ENCODE measurements at regions not wholly inside any gene's neighbourhood (a gene's known extent, or its start where the extent isn't known, plus 50 kb on each side); places are given as distances from the start of the nearest gene placed in this dataset.
"Not testable (repeated sequence)": the region's sequence is repeated elsewhere in the genome, so short reads cannot be mapped to it uniquely, and the experiment has no call there.

DNA sequence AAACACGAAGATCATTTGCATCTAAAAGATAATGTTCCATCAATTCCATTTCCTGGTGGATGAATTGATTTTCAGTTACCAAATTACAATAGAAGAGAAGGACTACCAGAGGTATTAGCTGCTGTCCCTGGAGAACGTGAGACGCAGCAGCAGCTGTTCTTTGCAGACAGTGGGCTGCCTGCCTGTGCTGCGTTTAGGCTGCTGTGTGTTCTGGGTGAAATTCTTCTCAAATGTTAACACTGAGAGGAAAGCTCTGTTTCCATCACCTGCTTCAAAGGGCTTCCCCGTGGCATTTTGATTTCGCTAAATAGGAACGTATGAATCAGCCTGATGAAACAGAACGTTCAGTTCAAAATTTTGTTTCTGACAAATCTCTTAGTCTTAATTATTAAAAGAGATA is 362.2 kb downstream of the C6orf118 start:
- no peaks in the 10 kb centered on the region for H3K9me3 ChIP-seq (ENCODE audit: low read depth)
- in situ Hi-C loops (cut with MboI): no loop called here
- no peak overlapping the region for H3K4me2 ChIP-seq (ENCODE audit: unreplicated experiment)
- H3K36me3 ChIP-seq (ENCODE audit: low read depth): no peaks in the 10 kb centered on the region
- no peak for TF ChIP-seq EZH2 (IDR thresholded peaks at IDR 0.05; ENCODE audit: insufficient read depth, poor library complexity, severe bottlenecking)
- peak overlapping the region; percentile 12; the same call in 1 of the 2 replicates for H2AFZ ChIP-seq
- H3K9me2 ChIP-seq (ENCODE audit: insufficient read depth): no peaks in the 10 kb centered on the region
- no peak overlapping the region for H3K27ac ChIP-seq
- H4K20me1 ChIP-seq (ENCODE audit: insufficient read depth): no peaks in the 10 kb centered on the region
- H3F3A ChIP-seq (ENCODE audit: insufficient read depth): no peaks in the 10 kb centered on the region
- H3K4me1 ChIP-seq (ENCODE audit: insufficient read depth): no peaks in the 10 kb centered on the region
- H3K27me3 ChIP-seq (replicated peaks; ENCODE audit: insufficient read depth): no peaks in the 10 kb centered on the region
- no peak overlapping the region for H3K4me3 ChIP-seq
- no peak overlapping the region for H3K9ac ChIP-seq
- no peak for DNase-seq
- H3K79me2 ChIP-seq (ENCODE audit: insufficient read depth): no peaks in the 10 kb centered on the region
- 4 to 7% methylated on average over 8 of the region's 8 CpGs for WGBS, 2 experiments (ENCODE audit: low coverage in 1 of 2, low lambda C conversion rate in 2 of 2, missing lambda C conversion rate in 2 of 2)

DNA sequence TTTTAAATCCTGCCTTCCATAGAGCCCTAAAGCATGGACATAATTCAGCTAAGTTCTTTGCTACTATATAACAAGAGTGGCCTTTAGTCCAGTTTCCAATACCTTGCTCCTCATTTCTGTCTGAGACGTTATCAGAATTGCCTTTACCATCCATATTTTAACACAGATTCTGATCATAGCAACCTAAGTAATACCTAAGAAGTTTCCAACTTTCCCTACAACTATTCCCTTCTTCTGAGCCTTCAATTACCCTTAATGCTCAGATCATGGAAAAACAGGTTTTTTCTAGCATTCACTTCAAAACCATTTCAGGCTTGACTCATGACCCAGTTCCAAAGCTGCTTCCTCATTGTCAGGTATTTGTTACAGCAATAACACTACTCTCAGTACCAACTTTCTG is 367.1 kb downstream of the C6orf118 start:
- Histone ChIP-seq H3K79me2 (ENCODE audit: insufficient read depth) (no peaks in the 10 kb centered on the region), H3F3A (ENCODE audit: insufficient read depth) (no peaks in the 10 kb centered on the region), H3K9me3 (ENCODE audit: low read depth) (no peaks in the 10 kb centered on the region), H3K4me3 (no peak overlapping the region), H2AFZ (no peak overlapping the region), H3K36me3 (ENCODE audit: low read depth) (no peaks in the 10 kb centered on the region), H3K27me3 (replicated peaks; ENCODE audit: insufficient read depth) (no peaks in the 10 kb centered on the region), H3K9ac (no peak overlapping the region), H3K4me2 (ENCODE audit: unreplicated experiment) (no peak overlapping the region), H3K9me2 (ENCODE audit: insufficient read depth) (no peaks in the 10 kb centered on the region), H3K4me1 (ENCODE audit: insufficient read depth) (no peaks in the 10 kb centered on the region), H4K20me1 (ENCODE audit: insufficient read depth) (no peaks in the 10 kb centered on the region), H3K27ac (no peak overlapping the region)
- WGBS, 2 experiments (ENCODE audit: low coverage in 1 of 2, low lambda C conversion rate in 2 of 2, missing lambda C conversion rate in 2 of 2): 41 to 78% methylated on average over 1 of the region's 1 CpG
- TF ChIP-seq EZH2 (IDR thresholded peaks at IDR 0.05; ENCODE audit: insufficient read depth, poor library complexity, severe bottlenecking) (no peak), EZH2phosphoT487 (IDR thresholded peaks at IDR 0.05; ENCODE audit: insufficient read depth, low read depth) (no peak)
- in situ Hi-C loops (cut with MboI): no loop called here
- no peak for DNase-seq

DNA sequence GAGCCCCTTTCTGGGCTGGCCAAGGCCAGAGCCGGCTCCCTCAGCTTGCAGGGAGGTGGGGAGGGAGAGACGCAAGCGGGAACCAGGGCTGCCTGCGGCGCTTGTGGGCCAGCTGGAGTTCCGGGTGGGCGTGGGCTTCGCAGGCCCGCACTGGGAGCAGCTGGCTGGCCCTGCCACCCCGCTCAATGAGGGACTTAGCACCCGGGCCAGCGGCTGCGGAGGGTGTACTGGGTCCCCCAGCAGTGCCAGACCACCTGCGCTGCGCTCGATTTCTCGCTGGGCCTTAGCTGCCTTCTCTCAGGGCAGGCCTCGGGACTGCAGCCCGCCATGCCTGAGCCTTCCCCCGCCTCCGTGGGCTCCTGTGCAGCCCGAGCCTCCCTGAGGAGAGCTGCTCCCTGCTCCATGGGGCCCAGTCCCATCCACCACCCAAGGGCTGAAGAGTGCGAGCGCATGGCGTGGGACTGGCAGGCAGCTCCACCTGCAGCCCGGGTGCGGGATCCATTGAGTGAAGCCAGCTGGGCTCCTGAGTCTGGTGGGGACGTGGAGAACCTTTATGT is 376.1 kb downstream of the C6orf118 start:
- H3K4me1 ChIP-seq (ENCODE audit: insufficient read depth); H3K79me2 ChIP-seq (ENCODE audit: insufficient read depth); DNase-seq; H3K9me2 ChIP-seq (ENCODE audit: insufficient read depth); H3K4me2 ChIP-seq (ENCODE audit: unreplicated experiment); H3K4me3 ChIP-seq; H2AFZ ChIP-seq; in situ Hi-C loops (cut with MboI); H3F3A ChIP-seq (ENCODE audit: insufficient read depth); H3K9ac ChIP-seq; H3K36me3 ChIP-seq (ENCODE audit: low read depth); H3K9me3 ChIP-seq (ENCODE audit: low read depth); H3K27ac ChIP-seq; H3K27me3 ChIP-seq (replicated peaks; ENCODE audit: insufficient read depth); H4K20me1 ChIP-seq (ENCODE audit: insufficient read depth): not testable (repeated sequence)
- WGBS, 2 experiments (ENCODE audit: low coverage in 1 of 2, low lambda C conversion rate in 2 of 2, missing lambda C conversion rate in 2 of 2): 94 to 96% methylated on average over 27 of the region's 28 CpGs

DNA sequence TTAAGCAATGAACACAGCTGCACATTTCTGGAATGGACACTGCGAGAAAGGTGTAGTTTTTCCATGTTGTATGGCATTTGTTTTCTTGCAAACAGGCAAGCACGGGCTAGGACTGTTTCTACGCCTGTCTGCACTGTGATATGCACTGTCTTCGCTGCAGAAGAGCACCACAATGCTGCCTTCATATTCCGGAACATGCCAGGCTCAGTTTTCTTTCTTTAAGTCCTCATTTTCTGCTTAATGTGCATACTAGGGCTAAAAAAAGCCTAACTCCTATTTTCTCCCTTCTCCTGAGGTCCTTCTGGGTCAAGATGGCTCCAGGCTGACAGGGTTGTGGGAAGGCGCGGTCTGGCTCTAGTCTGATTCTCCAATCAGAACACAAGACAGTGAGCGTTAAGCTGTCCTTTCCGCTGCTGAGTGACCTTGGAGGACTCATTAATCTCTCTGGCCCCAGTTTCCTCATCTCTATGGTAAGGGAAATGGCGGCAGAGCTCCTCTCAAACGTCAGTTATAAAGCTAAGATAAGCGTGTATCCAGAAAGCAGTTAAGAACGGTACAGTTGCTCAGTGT is 379.9 kb downstream of the C6orf118 start:
- H3K27me3 ChIP-seq (replicated peaks; ENCODE audit: insufficient read depth): no peaks in the 10 kb centered on the region
- no peaks in the 10 kb centered on the region for H3K79me2 ChIP-seq (ENCODE audit: insufficient read depth)
- WGBS, 2 experiments (ENCODE audit: low coverage in 1 of 2, low lambda C conversion rate in 2 of 2, missing lambda C conversion rate in 2 of 2): 92 to 94% methylated on average over 13 of the region's 13 CpGs
- H3K4me3 ChIP-seq: no peak overlapping the region
- in situ Hi-C loops (cut with MboI): no loop called here
- H3K27ac ChIP-seq: no peak overlapping the region
- no peaks in the 10 kb centered on the region; the same call in 1 of the 2 replicates for H3F3A ChIP-seq (ENCODE audit: insufficient read depth)
- H4K20me1 ChIP-seq (ENCODE audit: insufficient read depth): no peaks in the 10 kb centered on the region
- H3K9me2 ChIP-seq (ENCODE audit: insufficient read depth): no peaks in the 10 kb centered on the region
- DNase-seq: no peak
- no peak overlapping the region for H2AFZ ChIP-seq
- H3K36me3 ChIP-seq (ENCODE audit: low read depth): no peaks in the 10 kb centered on the region
- H3K4me2 ChIP-seq (ENCODE audit: unreplicated experiment): no peak overlapping the region
- no peak overlapping the region for H3K9ac ChIP-seq
- no peaks in the 10 kb centered on the region for H3K9me3 ChIP-seq (ENCODE audit: low read depth)
- TF ChIP-seq EZH2phosphoT487 (IDR thresholded peaks at IDR 0.05; ENCODE audit: insufficient read depth, low read depth) (no peak), EZH2 (IDR thresholded peaks at IDR 0.05; ENCODE audit: insufficient read depth, poor library complexity, severe bottlenecking) (no peak)
- H3K4me1 ChIP-seq (ENCODE audit: insufficient read depth): no peaks in the 10 kb centered on the region
